NCI-H2196 treated with DMSO at 0.1 percent for 48 hours (cell line): ENCODE measurements at regions not wholly inside any gene's neighbourhood (a gene's known extent, or its start where the extent isn't known, plus 50 kb on each side); places are given as distances from the start of the nearest gene placed in this dataset.

Experiments used
- DNase-seq: peaks from one replicate; lab custom pipeline; 2025; ENCODE audit not compliant: unreplicated experiment; lab: John Stamatoyannopoulos, UW

GRCh38 chr16:51924744-51925143 lies 622.2 kb downstream of the TOX3 start:
- no peak for DNase-seq

DNA sequence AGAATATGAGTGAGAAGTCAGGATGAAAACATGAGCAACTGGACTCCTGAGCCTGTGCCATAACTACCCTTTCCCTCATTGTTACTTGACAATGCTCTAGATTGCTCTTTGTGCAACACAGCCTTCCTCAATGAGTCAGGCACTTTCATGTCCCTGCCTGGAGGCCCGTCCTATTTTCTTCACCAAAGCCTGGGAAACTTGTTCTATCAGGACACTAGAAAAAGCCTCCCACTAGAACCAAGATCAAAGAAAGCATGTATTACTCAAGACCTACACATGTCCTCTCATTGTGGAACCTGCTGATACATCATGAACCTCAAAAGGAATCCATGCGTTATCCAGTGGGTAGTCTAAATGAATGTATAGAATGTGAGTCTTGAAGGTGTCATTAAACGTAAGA lies 624.5 kb downstream of the TOX3 start:
- DNase-seq = no peak

DNA sequence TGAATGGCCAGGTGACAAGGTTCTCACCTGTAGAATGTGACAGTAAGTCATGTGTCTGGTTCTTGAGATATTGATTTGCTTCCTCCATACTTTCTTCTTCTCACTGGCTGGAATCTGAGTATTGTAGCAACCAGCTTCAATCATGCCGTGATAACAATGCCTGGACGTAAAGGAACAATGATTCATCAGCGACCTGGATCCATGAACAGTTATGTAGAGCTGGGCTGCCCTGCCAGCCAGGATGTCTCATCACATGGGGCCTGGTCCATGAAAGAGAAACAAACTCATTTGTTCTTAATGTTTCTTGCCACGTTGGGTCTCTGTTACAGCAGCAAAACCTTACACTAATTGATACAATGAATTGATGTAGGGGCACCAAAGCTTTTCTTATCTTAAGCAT lies 627.2 kb downstream of the TOX3 start:
- no peak for DNase-seq

DNA sequence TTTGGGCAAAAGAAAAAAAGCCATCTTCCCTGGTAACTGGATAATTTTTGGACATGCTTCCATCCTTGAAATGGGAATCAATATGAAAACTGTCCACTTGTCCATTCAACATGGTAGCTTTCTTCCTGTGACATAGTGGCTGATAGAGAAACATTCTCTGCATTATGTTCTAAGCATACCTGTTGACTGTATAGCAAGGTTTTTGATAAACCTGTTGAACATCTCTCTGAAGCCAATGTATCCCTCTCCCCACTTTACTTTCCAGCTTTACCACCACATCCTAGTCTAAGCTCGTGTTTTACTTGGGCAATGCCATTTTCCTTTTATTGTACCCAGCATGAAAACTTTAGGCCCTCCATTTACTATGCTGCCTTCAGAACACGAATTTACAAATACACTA lies 630.1 kb downstream of the TOX3 start:
- no peak for DNase-seq

DNA sequence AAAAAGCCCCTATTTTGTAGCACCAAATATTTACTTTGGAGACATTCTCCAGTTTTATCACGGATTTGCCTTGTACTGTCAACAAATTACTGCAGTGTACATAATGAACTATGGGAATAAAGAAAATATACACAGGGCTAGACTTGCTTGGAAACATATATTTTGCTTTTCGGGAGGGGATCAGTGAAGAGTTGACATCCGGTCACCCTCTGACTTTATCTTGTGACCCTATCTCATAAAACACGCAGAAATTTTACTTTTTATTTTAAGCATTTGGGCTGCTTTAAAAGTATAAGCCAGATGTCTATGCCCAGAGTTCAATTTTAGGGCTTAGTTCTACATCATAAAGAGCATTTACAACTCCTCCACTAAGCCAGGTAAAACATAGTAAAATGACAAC lies 630.7 kb downstream of the TOX3 start:
- no peak for DNase-seq

DNA sequence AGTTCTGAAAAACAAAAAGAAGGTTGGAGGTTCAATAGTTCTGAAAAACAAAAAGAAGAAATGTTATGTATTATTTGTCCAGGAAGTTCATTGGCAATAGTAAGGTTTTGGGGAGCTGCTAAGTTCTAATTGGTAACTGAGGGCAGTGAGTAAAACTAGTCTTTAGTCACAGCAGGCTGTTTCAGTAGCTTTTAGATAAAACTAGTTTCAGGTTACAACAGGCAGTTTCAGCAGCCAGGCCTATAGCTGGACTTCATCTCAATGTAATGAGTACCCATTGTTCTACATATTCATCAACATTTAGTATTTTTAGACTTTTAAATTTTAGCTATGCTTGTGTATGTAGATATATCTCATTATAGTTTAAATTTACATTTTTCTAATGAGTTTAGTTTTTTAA lies 639.3 kb downstream of the TOX3 start:
- DNase-seq = no peak

GRCh38 chr16:51900221-51900780 lies 646.6 kb downstream of the TOX3 start:
- no peak for DNase-seq

- no peak for DNase-seq
Measured at GRCh38 chr16:51898872-51899271, 648.1 kb downstream of the TOX3 start.

DNA sequence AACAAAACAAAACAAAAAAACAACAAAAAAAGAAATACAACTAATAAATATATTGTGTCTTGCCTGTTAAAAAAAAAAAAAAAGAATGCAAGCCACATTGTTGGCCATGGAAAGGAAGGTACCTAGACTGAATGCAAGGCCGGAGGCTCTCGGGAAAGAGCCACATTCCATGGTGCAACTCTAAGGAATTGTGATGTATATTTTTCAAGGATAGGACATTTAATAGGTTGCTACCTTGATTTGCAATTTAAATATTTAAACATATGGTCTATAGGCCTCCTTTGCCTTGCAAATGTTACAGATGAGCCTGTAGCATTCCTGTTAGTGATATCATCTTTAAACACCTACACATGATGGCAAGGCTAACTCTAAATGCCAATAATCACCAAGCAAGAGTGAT lies 650.9 kb downstream of the TOX3 start:
- DNase-seq = no peak

- DNase-seq = no peak
Measured at GRCh38 chr16:51892293-51893007, 654.5 kb downstream of the TOX3 start.

DNA sequence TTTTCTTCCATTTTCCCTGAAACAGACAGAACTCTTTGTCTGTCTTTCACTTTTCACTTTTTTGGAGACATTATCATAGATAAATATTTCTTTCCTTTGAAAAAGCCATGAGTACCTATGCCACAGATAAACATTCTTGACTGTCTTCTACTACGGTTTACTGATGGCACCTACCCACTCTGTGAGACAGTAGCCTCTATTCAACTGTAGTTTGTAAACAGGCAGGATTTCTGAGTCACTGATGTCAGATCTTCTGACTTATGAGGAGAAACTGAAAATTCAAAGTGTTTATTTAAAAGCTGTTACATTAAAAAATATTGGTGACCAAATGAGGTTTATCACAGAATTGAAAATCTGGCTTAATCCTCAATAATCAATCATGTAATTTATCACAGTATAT lies 658.4 kb downstream of the TOX3 start:
- DNase-seq = no peak

- no peak for DNase-seq
Measured at GRCh38 chr16:51888016-51888415, 658.9 kb downstream of the TOX3 start.

DNA sequence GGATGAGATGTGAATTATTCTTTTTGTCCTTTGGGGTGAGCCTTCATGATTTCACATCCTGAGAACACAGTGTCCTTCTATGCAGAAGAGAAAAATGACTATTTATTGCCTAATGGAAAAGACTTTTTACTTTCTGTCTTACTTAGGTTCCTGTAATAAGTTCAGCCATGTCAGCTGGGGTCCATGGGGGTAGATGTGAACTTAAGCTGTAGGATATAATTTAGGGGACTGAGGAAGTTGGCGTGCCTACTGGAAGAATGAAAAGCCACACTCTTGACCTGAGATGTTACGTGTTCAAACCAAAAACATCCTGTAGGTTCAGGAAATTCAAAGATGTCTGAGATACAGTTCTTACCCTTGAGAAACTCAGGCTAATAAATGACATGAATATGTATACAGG lies 660.5 kb downstream of the TOX3 start:
- no peak for DNase-seq

DNA sequence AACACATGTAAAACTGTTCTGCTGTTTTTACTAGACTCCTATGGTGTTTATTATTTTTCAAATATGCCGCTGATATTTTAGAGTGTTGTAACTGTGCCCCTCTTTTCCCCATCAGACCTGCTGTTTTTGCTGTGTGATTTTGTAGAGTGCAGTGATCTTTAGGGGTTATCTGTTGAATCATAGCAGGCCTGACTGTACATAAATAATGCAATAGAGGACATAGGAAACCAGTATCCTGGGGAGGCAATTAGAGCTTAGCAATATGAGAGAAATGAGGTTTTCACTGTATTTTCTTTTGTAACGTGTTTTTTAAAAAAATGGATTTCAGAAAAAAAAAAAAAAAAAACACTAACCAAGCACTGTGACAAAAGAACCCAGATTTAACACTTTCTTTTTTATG lies 662.2 kb downstream of the TOX3 start:
- no peak for DNase-seq

- no peak for DNase-seq
Measured at GRCh38 chr16:51881731-51882130, 665.2 kb downstream of the TOX3 start.

GRCh38 chr16:51880776-51881175 lies 666.2 kb downstream of the TOX3 start:
- no peak for DNase-seq

- no peak for DNase-seq
Measured at GRCh38 chr16:51877686-51878085, 669.3 kb downstream of the TOX3 start.

GRCh38 chr16:51876934-51877333 lies 670.0 kb downstream of the TOX3 start:
- DNase-seq = no peak

DNA sequence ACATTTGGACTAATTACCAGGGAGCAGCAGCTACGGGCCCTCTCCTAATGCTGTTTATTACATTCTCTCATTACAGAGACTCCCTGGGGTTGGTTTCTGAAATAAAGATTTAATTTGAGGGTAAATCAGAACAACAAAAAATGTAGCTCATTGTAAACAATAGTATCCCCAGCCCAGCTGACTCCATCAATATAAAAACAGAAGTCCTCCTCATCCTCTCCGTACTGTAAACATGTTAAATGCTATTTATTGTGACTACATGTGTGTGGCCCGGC lies 670.4 kb downstream of the TOX3 start:
- DNase-seq = no peak

DNA sequence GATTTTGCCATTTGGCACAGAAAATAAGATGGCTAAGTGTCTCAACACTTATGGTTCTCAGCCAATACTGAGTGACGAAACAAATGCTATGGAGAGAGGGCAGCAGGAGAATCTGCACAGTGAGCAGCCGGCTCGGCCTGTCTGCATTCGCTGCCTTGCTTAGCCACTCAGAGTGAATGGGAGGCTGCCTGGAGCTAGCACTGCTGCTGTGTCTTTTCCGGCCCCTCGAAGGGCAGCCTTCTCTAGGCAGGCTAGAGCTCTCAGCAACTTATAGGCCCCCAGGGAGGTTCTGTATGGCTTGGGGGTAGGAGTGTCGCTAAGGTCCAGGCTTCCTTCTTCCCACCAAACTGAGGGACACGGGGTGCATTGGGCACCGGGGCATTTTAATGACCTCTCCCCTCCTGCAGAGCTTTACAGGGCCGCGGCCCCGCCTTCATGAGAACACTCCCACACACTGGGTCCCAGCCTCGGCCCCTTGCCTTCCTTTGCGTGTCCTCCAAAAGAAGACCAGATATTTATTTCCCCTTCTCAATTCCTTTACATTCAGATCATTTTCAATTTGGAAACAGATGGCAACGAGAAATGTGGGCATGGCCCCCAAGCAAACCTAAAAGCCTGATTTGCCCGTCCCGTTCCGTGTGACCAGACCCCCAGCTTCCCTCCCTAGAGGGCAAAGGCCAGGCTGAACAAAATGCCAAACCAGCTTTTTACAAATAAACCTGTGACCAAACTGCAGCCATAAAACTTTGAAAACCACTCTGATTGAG lies 670.9 kb downstream of the TOX3 start:
- no peak for DNase-seq

DNA sequence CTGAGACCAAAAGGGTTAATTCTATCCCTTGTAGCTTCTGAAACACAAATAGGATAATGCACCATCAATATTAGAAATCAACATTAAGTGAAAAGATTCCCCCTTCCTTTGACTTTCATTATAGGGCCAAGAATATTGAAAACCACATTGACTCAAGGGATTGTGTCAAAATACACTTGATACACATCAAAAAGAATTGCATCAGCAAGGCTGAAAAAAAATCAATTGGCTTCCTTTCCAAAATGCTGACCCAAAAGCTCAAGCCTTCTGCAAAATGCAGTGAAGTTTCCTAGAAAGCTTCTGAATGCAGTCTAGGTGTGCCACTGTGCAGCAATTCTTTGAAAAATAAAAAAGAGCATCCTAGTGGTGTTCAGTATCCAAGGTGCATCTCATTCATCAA lies 674.4 kb downstream of the TOX3 start:
- no peak for DNase-seq

GRCh38 chr16:51870296-51870854 lies 676.6 kb downstream of the TOX3 start:
- DNase-seq = no peak
